Coronary artery (tissue), 2 donors: ENCODE measurements at regions not wholly inside any gene's neighbourhood (a gene's known extent, or its start where the extent isn't known, plus 50 kb on each side); places are given as distances from the start of the nearest gene placed in this dataset.

Experiments
- DNase-seq: peaks from one replicate; pipeline ENCODE4 v3.0.0-alpha.2; 2017; ENCODE audit warnings: low spot score
- H3K27ac ChIP-seq, 2 donors: fragments of 200-600 bp; sonication (generic); one replicate each; pipeline ENCODE4 v1.5.1; 2016 to 2019
- H3K4me3 ChIP-seq: fragments of 200-600 bp; sonication (generic); 2 replicates; pipeline ENCODE4 v1.5.1; 2016; ENCODE audit warnings: mild to moderate bottlenecking, moderate library complexity
- TF ChIP-seq, protein P1 (sequence below): fragments of 200-600 bp; sonication (generic); IDR thresholded peaks from one replicate; pipeline ENCODE4 v1.5.1; 2019; ENCODE audit warnings: antibody characterized with exemption

DNA sequence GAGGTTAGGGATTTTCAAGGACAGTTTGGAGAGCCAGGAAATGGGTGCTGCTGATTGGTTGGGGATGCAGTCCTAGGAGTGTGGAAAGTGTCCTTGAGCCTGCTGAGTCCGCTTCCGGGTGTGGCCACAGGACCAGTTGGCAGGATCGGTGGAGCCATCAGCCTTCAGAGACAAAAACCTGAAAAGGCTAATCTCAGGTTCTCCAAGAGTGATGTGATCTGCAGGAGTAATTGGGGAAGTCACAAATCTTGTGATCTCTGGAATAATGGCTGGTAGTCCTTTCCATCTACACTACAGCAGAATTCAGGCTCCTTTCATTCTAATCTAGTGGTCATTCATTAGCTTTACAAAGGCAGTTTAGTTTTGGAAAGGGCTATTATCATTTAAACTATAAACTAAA, 55.9 kb upstream of the BMP2K start:
- DNase-seq, result no peak
- no peak overlapping the region for H3K27ac ChIP-seq
- H3K4me3 ChIP-seq, result no peak overlapping the region
- TF ChIP-seq, protein P1, sequence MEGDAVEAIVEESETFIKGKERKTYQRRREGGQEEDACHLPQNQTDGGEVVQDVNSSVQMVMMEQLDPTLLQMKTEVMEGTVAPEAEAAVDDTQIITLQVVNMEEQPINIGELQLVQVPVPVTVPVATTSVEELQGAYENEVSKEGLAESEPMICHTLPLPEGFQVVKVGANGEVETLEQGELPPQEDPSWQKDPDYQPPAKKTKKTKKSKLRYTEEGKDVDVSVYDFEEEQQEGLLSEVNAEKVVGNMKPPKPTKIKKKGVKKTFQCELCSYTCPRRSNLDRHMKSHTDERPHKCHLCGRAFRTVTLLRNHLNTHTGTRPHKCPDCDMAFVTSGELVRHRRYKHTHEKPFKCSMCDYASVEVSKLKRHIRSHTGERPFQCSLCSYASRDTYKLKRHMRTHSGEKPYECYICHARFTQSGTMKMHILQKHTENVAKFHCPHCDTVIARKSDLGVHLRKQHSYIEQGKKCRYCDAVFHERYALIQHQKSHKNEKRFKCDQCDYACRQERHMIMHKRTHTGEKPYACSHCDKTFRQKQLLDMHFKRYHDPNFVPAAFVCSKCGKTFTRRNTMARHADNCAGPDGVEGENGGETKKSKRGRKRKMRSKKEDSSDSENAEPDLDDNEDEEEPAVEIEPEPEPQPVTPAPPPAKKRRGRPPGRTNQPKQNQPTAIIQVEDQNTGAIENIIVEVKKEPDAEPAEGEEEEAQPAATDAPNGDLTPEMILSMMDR, result no peak

DNA sequence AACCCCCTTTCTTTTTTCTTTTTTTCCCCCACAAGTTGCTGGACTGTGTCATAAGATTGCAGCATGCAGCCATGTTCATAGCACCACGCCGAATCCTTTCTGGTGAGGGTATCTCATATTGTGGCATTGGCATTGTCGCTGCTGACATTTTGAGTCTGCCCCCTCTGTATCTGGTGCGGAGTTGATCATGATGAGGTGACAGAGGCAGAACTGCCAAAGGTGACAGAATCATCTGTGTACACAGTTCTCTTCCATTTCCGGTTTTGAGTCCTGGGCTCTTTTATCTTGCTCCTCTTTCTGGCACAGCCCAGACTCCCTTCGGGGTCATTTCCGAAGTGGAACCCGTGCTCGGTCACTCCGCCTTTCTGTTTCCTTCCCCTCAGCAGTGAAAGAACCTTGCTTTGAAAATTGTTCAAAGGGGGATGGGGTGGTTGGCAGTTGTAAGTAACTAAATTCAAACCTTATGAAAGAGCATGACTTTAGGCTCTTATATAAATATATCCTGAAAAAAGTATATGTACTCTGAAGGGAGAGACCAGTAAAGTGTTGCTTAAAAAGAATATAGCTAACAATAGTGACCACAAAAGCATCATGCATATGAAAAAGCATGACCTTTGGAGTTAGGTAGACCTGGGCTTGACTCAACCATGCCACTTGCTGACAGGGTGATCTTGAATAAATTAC, 55.0 kb upstream of the BMP2K start:
- no peak overlapping the region for H3K27ac ChIP-seq
- no peak for DNase-seq
- TF ChIP-seq, protein P1, result no peak
- no peak overlapping the region for H3K4me3 ChIP-seq

DNA sequence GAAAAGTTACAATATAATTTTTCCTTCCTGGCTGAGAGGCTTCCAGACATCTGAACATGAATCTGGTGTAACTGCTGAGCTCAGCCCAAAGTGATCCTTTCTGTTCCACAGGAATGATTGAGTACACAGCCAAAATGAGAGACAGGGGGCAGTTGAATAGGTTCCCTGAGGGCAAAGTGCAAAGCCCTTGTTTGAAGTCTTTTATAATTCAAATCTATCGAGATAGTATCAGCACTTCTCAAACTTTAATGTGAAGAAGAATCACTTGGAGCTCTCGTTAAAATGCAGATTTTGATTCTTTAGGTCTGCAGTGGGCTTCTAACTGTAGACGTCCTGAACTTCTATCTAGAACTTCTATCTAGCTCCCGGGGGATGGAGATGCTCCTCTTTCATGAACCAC, 54.4 kb upstream of the BMP2K start:
- DNase-seq, result no peak
- Histone ChIP-seq H3K27ac (no peak overlapping the region), H3K4me3 (no peak overlapping the region)
- TF ChIP-seq, protein P1, result no peak

DNA sequence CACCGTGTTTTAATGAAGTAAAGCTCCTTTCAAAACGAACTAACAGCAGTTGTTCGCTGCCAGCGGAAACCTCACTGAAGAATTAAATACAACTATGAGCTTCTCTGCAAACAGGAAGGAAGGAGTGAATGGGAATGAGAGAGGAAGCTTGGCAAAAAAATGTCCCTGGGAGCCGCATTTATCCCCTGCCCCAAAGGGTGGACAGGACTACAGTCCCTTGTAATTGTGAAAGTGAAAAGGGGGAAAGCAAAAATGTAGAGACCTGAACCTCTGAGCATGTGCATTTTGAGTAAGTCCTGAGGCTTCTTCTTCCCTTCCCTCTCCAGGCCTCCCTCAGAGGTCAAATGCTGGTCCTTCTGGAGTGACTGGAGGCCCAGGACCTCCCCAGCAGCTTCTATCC, 53.8 kb upstream of the BMP2K start:
- H3K27ac ChIP-seq, result no peak overlapping the region
- TF ChIP-seq, protein P1, result no peak
- no peak overlapping the region for H3K4me3 ChIP-seq
- DNase-seq, result no peak

DNA sequence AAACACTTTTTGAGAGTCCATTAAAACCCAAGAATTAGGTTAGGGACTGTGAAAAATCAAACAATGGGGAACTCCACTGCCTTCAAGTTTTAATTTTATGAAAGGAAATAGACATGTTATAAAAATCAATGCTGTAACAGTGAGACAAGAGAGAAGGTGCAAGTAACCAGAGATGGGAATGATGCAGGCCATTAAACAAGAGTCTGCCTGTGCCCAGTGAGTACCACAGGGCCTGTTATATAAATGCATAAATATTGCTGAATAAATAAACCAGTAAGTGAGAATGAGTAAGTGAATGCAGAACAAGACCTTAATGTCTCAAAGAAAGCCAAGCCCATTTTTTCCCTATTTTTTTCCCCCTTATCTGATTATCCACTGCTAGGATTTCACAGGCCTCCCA, 53.3 kb upstream of the BMP2K start:
- TF ChIP-seq, protein P1, result no peak
- no peak overlapping the region for H3K27ac ChIP-seq
- H3K4me3 ChIP-seq, result no peak overlapping the region
- DNase-seq, result no peak
